ENCODE measurements at regions not wholly inside any gene's neighbourhood (a gene's known extent, or its start where the extent isn't known, plus 50 kb on each side); places are given as distances from the start of the nearest gene placed in this dataset.

DNA sequence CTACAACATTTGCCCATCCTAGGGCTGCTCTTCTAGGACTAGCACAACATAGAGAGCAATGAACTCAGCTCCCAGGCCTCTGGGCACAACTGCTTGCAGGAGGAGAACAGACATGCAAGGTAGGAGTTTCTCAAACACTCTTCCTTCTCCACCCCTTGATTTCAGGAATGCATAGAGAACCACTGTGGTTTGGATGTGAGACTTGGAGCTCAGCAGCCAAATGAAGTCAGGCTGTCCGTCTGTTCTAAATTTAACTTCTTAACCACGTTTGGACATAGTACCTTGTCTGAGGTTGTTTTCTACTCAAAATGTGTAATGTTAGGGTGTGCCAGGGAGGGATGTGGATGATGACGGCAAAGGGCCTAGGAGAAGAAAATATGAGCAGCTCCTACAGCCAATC is 515.1 kb upstream of the TNC start:
- TF ChIP-seq, protein P1, sequence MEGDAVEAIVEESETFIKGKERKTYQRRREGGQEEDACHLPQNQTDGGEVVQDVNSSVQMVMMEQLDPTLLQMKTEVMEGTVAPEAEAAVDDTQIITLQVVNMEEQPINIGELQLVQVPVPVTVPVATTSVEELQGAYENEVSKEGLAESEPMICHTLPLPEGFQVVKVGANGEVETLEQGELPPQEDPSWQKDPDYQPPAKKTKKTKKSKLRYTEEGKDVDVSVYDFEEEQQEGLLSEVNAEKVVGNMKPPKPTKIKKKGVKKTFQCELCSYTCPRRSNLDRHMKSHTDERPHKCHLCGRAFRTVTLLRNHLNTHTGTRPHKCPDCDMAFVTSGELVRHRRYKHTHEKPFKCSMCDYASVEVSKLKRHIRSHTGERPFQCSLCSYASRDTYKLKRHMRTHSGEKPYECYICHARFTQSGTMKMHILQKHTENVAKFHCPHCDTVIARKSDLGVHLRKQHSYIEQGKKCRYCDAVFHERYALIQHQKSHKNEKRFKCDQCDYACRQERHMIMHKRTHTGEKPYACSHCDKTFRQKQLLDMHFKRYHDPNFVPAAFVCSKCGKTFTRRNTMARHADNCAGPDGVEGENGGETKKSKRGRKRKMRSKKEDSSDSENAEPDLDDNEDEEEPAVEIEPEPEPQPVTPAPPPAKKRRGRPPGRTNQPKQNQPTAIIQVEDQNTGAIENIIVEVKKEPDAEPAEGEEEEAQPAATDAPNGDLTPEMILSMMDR (IDR thresholded peaks at IDR 0.05; ENCODE audit: poor library complexity) = no peak
- TF ChIP-seq EZH2 (IDR thresholded peaks at IDR 0.05; ENCODE audit: borderline replicate concordance) (no peak), EZH2phosphoT487 (IDR thresholded peaks at IDR 0.05; ENCODE audit: low read depth, severe bottlenecking, unreplicated experiment) (no peak)
